ENCODE measurements at regions not wholly inside any gene's neighbourhood (a gene's known extent, or its start where the extent isn't known, plus 50 kb on each side); places are given as distances from the start of the nearest gene placed in this dataset.

DNA sequence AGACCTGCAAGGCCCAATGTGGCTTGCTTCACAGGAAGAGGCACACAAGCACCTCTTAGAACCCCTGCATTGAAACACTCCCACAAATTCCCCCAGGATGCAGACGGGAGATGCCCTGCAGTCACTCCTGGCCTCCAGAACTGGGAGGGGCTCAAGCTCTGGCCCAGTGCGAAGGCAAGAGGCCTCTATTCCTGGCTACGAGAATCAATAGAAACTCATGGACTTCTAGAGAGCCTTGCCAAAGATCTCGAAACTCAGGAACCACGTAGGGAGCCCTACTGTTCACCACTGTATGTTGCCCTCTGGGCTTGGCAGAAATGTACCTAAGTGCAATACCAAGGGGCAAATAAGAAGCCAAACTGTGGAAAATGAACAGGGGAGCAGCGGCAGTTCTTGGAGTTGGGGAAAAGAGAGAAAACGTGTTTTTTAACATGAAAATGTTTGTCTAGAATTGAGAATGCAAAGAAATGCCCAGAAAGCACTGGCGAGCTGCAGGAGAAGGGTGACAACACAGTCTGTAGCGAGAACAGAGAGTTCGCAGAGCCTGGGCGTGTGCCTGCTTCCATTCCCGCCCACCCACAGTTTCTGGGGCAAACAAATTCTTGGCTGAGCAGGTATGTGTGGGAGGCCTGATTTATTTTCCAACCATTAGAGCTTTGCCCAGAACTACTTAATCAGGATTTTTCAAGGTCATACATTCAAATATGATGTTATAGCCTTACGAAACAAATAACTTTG, 260.5 kb upstream of the KLF14 start:
- Histone ChIP-seq H4K8ac (ENCODE audit: low read depth, low read length) (no peak overlapping the region), H3K18ac (ENCODE audit: low read length) (no peak overlapping the region), H2BK12ac (ENCODE audit: low read length) (no peak overlapping the region), H3K27ac (ENCODE audit: low read depth, low read length) (no peak overlapping the region), H3K79me2 (ENCODE audit: control insufficient read depth, insufficient read depth, low read length, poor library complexity) (no peaks in the 10 kb centered on the region), H3K14ac (ENCODE audit: low read length) (no peak overlapping the region), H3K27me3 (ENCODE audit: insufficient read depth, low read length) (no peaks in the 10 kb centered on the region), H3K4me3 (ENCODE audit: low read depth, low read length) (no peak overlapping the region), H3K23ac (ENCODE audit: low read length) (no peak overlapping the region), H2BK120ac (ENCODE audit: insufficient read depth, low read length, poor library complexity) (no peak overlapping the region), H3K9me3 (ENCODE audit: insufficient read depth, low read depth, low read length) (peaks cover 4% of the 10 kb centered on the region), H3K4me1 (ENCODE audit: control insufficient read depth in 1 of 2, insufficient read depth in 2 of 2, low read length in 2 of 2) (peaks cover 3 to 6% of the 10 kb centered on the region in 2 experiments), H3K36me3 (ENCODE audit: control insufficient read depth in 1 of 2, insufficient read depth in 2 of 2, low read length in 2 of 2) (no peaks in the 10 kb centered on the region), H3K79me1 (ENCODE audit: low read length) (peaks cover 4% of the 10 kb centered on the region), H4K12ac (ENCODE audit: low read depth, low read length) (no peak overlapping the region), H4K91ac (ENCODE audit: low read depth, low read length) (no peak overlapping the region), H3K4me2 (ENCODE audit: low read length) (no peak overlapping the region), H2AK5ac (ENCODE audit: low read length) (no peak overlapping the region), H3K4ac (ENCODE audit: low read depth, low read length) (no peak overlapping the region), H2AFZ (ENCODE audit: insufficient read depth, low read length, poor library complexity) (no peak overlapping the region), H2BK5ac (ENCODE audit: low read depth, low read length, poor library complexity) (no peak overlapping the region), H3K9ac (ENCODE audit: low read length) (no peak overlapping the region)
- no CpG with 5 or more reads among the region's 13 CpGs for WGBS (ENCODE audit: extremely low coverage, insufficient coverage, insufficient read length)
- no peak for DNase-seq

DNA sequence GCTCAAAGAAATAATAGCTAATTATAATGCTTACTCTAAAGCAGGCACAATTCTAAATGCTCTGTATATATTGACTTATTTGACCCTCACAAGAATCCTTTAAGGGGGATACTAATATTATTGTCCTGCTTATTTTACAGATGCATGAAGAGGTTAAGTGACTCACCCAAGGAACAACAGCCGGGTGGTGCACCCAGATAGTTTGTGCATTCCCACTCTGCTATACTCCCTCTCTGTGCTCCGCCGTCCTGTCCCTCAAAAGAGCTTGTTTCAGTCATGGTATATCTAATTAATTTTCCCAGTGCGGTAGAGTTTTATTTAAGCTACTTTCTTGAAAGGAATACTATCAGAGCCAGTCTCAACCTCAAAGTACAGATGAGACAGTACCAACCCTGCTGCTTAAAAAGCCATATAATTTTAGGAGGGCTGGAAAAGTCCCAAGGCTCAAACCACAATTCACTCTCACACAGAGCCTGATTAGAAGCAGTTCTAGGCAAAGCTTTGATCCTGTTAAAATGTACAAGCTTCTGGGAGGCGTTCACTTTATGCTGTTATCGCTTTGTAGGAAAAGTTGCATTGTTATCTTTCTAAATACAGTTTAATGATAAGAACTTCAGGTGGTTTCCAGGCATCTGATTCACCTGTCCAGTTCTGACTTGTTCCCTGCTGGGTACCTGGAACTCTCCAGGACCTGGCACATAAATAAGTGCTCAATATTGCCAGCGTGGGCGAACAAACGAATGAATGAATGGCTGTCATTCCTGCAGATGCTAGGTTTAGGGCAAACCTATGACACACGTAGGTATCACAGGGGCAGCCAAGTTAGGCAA, 261.5 kb upstream of the KLF14 start:
- H2BK12ac ChIP-seq (ENCODE audit: low read length) = no peak overlapping the region
- H3K23ac ChIP-seq (ENCODE audit: low read length) = no peak overlapping the region
- H2BK120ac ChIP-seq (ENCODE audit: insufficient read depth, low read length, poor library complexity) = no peak overlapping the region
- H2AFZ ChIP-seq (ENCODE audit: insufficient read depth, low read length, poor library complexity) = no peak overlapping the region
- H3K9me3 ChIP-seq (ENCODE audit: insufficient read depth, low read depth, low read length) = peaks cover 3% of the 10 kb centered on the region
- no CpG with 5 or more reads among the region's 10 CpGs for WGBS (ENCODE audit: extremely low coverage, insufficient coverage, insufficient read length)
- peaks cover 5% of the 10 kb centered on the region for H3K79me1 ChIP-seq (ENCODE audit: low read length)
- no peak overlapping the region for H3K18ac ChIP-seq (ENCODE audit: low read length)
- H3K27ac ChIP-seq (ENCODE audit: low read depth, low read length) = no peak overlapping the region
- no peaks in the 10 kb centered on the region for H3K79me2 ChIP-seq (ENCODE audit: control insufficient read depth, insufficient read depth, low read length, poor library complexity)
- H2BK5ac ChIP-seq (ENCODE audit: low read depth, low read length, poor library complexity) = no peak overlapping the region
- no peak for DNase-seq
- H3K27me3 ChIP-seq (ENCODE audit: insufficient read depth, low read length) = no peaks in the 10 kb centered on the region
- H3K4me2 ChIP-seq (ENCODE audit: low read length) = no peak overlapping the region
- no peak overlapping the region for H2AK5ac ChIP-seq (ENCODE audit: low read length)
- no peak overlapping the region for H4K91ac ChIP-seq (ENCODE audit: low read depth, low read length)
- H4K8ac ChIP-seq (ENCODE audit: low read depth, low read length) = no peak overlapping the region
- no peaks in the 10 kb centered on the region for H3K36me3 ChIP-seq (ENCODE audit: control insufficient read depth in 1 of 2, insufficient read depth in 2 of 2, low read length in 2 of 2)
- H3K4ac ChIP-seq (ENCODE audit: low read depth, low read length) = no peak overlapping the region
- H3K14ac ChIP-seq (ENCODE audit: low read length) = no peak overlapping the region
- no peak overlapping the region for H4K12ac ChIP-seq (ENCODE audit: low read depth, low read length)
- peaks cover 3 to 6% of the 10 kb centered on the region in 2 experiments for H3K4me1 ChIP-seq (ENCODE audit: control insufficient read depth in 1 of 2, insufficient read depth in 2 of 2, low read length in 2 of 2)
- no peak overlapping the region for H3K9ac ChIP-seq (ENCODE audit: low read length)
- no peak overlapping the region for H3K4me3 ChIP-seq (ENCODE audit: low read depth, low read length)

DNA sequence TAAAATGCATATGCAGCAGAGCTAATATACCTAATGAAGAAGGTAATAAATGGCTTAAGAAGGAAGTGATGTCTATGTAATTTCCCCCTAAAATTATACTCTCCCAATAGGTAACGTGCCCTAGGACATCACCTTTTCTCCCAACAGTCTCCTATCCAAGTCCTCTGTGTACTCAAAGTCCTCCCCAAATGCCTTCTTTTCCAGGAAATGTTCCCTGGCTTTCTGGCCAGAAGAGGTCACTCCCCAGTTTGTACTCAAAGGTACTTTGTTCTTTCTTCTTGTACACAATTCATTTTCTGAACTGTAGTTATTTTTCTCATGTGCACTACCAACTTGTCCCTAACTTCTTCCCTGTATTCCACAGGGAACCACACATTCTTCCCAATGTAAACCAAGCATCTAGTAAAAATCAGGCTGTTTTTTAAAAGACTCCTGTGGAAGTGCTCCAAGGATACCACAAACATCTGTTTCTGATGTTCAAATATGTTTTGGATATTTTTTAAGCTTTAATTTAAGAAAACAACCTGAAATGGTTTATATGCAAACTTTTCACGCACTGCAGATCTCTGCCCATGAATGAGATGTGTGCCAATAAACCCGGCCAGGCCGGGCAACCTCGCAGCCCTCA, 262.3 kb upstream of the KLF14 start:
- no peaks in the 10 kb centered on the region for H3K36me3 ChIP-seq (ENCODE audit: control insufficient read depth in 1 of 2, insufficient read depth in 2 of 2, low read length in 2 of 2)
- no peak overlapping the region for H4K8ac ChIP-seq (ENCODE audit: low read depth, low read length)
- peaks cover 2% of the 10 kb centered on the region for H3K9me3 ChIP-seq (ENCODE audit: insufficient read depth, low read depth, low read length)
- H4K12ac ChIP-seq (ENCODE audit: low read depth, low read length) = no peak overlapping the region
- H3K4me1 ChIP-seq (ENCODE audit: control insufficient read depth in 1 of 2, insufficient read depth in 2 of 2, low read length in 2 of 2) = peaks cover 3 to 6% of the 10 kb centered on the region in 2 experiments
- DNase-seq = no peak
- H3K23ac ChIP-seq (ENCODE audit: low read length) = no peak overlapping the region
- no peak overlapping the region for H3K27ac ChIP-seq (ENCODE audit: low read depth, low read length)
- peaks cover 5% of the 10 kb centered on the region for H3K79me1 ChIP-seq (ENCODE audit: low read length)
- no peaks in the 10 kb centered on the region for H3K79me2 ChIP-seq (ENCODE audit: control insufficient read depth, insufficient read depth, low read length, poor library complexity)
- no peak overlapping the region for H2BK120ac ChIP-seq (ENCODE audit: insufficient read depth, low read length, poor library complexity)
- H3K4ac ChIP-seq (ENCODE audit: low read depth, low read length) = no peak overlapping the region
- no peak overlapping the region for H2BK5ac ChIP-seq (ENCODE audit: low read depth, low read length, poor library complexity)
- H3K4me3 ChIP-seq (ENCODE audit: low read depth, low read length) = no peak overlapping the region
- no peak overlapping the region for H3K4me2 ChIP-seq (ENCODE audit: low read length)
- no peak overlapping the region for H3K18ac ChIP-seq (ENCODE audit: low read length)
- H4K91ac ChIP-seq (ENCODE audit: low read depth, low read length) = no peak overlapping the region
- H3K27me3 ChIP-seq (ENCODE audit: insufficient read depth, low read length) = no peaks in the 10 kb centered on the region
- no CpG with 5 or more reads among the region's 5 CpGs for WGBS (ENCODE audit: extremely low coverage, insufficient coverage, insufficient read length)
- H2BK12ac ChIP-seq (ENCODE audit: low read length) = no peak overlapping the region
- no peak overlapping the region for H2AFZ ChIP-seq (ENCODE audit: insufficient read depth, low read length, poor library complexity)
- H3K14ac ChIP-seq (ENCODE audit: low read length) = no peak overlapping the region
- no peak overlapping the region for H2AK5ac ChIP-seq (ENCODE audit: low read length)
- no peak overlapping the region for H3K9ac ChIP-seq (ENCODE audit: low read length)

DNA sequence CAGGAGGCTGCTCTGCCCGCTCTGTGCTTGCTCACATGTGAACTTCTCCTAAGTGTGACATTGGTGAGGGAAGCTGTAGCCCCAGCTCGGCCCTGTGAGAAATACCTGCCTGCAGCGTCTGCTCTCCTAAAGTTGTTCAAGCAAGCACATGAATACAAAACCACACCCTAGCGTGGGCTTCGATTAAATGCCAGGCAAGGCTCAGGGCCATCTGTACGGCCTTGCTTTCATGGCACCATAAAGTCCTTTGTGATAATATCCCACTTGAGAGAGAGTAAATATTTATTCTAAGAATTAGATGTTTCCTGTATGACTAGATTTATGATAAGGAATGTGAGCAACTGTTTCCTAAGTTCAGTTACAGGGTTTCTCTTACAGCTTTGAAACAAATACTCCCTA, 262.8 kb upstream of the KLF14 start:
- H3K18ac ChIP-seq (ENCODE audit: low read length) = no peak overlapping the region
- no peak overlapping the region for H2BK12ac ChIP-seq (ENCODE audit: low read length)
- H4K8ac ChIP-seq (ENCODE audit: low read depth, low read length) = no peak overlapping the region
- no peak overlapping the region for H2AK5ac ChIP-seq (ENCODE audit: low read length)
- H3K9ac ChIP-seq (ENCODE audit: low read length) = no peak overlapping the region
- no peak overlapping the region for H4K91ac ChIP-seq (ENCODE audit: low read depth, low read length)
- no peak overlapping the region for H3K23ac ChIP-seq (ENCODE audit: low read length)
- WGBS (ENCODE audit: extremely low coverage, insufficient coverage, insufficient read length) = no CpG with 5 or more reads among the region's 6 CpGs
- H2BK120ac ChIP-seq (ENCODE audit: insufficient read depth, low read length, poor library complexity) = no peak overlapping the region
- H3K27me3 ChIP-seq (ENCODE audit: insufficient read depth, low read length) = no peaks in the 10 kb centered on the region
- H3K14ac ChIP-seq (ENCODE audit: low read length) = no peak overlapping the region
- H3K4me2 ChIP-seq (ENCODE audit: low read length) = no peak overlapping the region
- H3K79me1 ChIP-seq (ENCODE audit: low read length) = peaks cover 5% of the 10 kb centered on the region
- no peak overlapping the region for H2BK5ac ChIP-seq (ENCODE audit: low read depth, low read length, poor library complexity)
- H3K4ac ChIP-seq (ENCODE audit: low read depth, low read length) = no peak overlapping the region
- no peaks in the 10 kb centered on the region for H3K9me3 ChIP-seq (ENCODE audit: insufficient read depth, low read depth, low read length)
- H4K12ac ChIP-seq (ENCODE audit: low read depth, low read length) = no peak overlapping the region
- no peak overlapping the region for H3K27ac ChIP-seq (ENCODE audit: low read depth, low read length)
- H3K4me3 ChIP-seq (ENCODE audit: low read depth, low read length) = no peak overlapping the region
- H3K79me2 ChIP-seq (ENCODE audit: control insufficient read depth, insufficient read depth, low read length, poor library complexity) = no peaks in the 10 kb centered on the region
- no peak for DNase-seq
- no peak overlapping the region for H2AFZ ChIP-seq (ENCODE audit: insufficient read depth, low read length, poor library complexity)
- H3K36me3 ChIP-seq (ENCODE audit: control insufficient read depth in 1 of 2, insufficient read depth in 2 of 2, low read length in 2 of 2) = no peaks in the 10 kb centered on the region
- H3K4me1 ChIP-seq (ENCODE audit: control insufficient read depth in 1 of 2, insufficient read depth in 2 of 2, low read length in 2 of 2) = peaks cover 3 to 6% of the 10 kb centered on the region in 2 experiments

Data from trophoblast cell (in vitro differentiated cells and primary cell).